SK-N-SH treated with all-trans-retinoic acid at 6 μM for 48 hours (cell line): ENCODE measurements at regions not wholly inside any gene's neighbourhood (a gene's known extent, or its start where the extent isn't known, plus 50 kb on each side); places are given as distances from the start of the nearest gene placed in this dataset.

ENCODE experiments used
- BACH2 ChIP-seq: fragments of 250-450 bp; sonication (Bioruptor Pico); IDR thresholded peaks from 2 replicates; pipeline ENCODE4 v1.9.0; 2021; ENCODE audit warnings: mild to moderate bottlenecking, borderline replicate concordance
- CSDC2 ChIP-seq: fragments of 250-450 bp; sonication (Bioruptor Pico); IDR thresholded peaks from 2 replicates; pipeline ENCODE4 v1.5.0; 2020; ENCODE audit warnings: mild to moderate bottlenecking, moderate library complexity
- ESRRG ChIP-seq: fragments of 250-450 bp; sonication (Bioruptor Pico); IDR thresholded peaks from 2 replicates; pipeline ENCODE4 v1.6.1; 2021; ENCODE audit warnings: mild to moderate bottlenecking
- GLIS3 ChIP-seq: fragments of 250-450 bp; sonication (Bioruptor Pico); IDR thresholded peaks from 2 replicates; pipeline ENCODE4 v1.5.0; 2020; ENCODE audit warnings: mild to moderate bottlenecking, moderate library complexity
- OSR1 ChIP-seq: fragments of 250-450 bp; sonication (Bioruptor Pico); IDR thresholded peaks from 2 replicates; pipeline ENCODE4 v1.8.0; 2022; ENCODE audit warnings: moderate library complexity, mild to moderate bottlenecking, inconsistent platforms
- PPARA ChIP-seq: fragments of 250-450 bp; sonication (Bioruptor Pico); IDR thresholded peaks from 2 replicates; pipeline ENCODE4 v1.5.0; 2020; ENCODE audit warnings: mild to moderate bottlenecking, borderline replicate concordance
- RARB ChIP-seq: fragments of 250-450 bp; sonication (Bioruptor Pico); IDR thresholded peaks from 2 replicates; pipeline ENCODE4 v1.8.0; 2021; ENCODE audit warnings: mild to moderate bottlenecking, moderate library complexity
- SNAI2 ChIP-seq: fragments of 250-450 bp; sonication (Bioruptor Pico); IDR thresholded peaks from 2 replicates; pipeline ENCODE4 v1.5.0; 2020; ENCODE audit warnings: mild to moderate bottlenecking, moderate library complexity
- TOX ChIP-seq: fragments of 250-450 bp; sonication (Bioruptor Pico); IDR thresholded peaks from 2 replicates; pipeline ENCODE4 v1.8.0; 2021; ENCODE audit warnings: mild to moderate bottlenecking, moderate library complexity, borderline replicate concordance
- TSHZ2 ChIP-seq: fragments of 250-450 bp; sonication (Bioruptor Pico); IDR thresholded peaks from 2 replicates; pipeline ENCODE4 v1.5.0; 2020; ENCODE audit warnings: mild to moderate bottlenecking, moderate library complexity
- ZFP3 ChIP-seq: fragments of 250-450 bp; sonication (Bioruptor Pico); IDR thresholded peaks from 2 replicates; pipeline ENCODE4 v1.5.0; 2020; ENCODE audit warnings: mild to moderate bottlenecking, moderate library complexity
- ZNF70 ChIP-seq: fragments of 450-650 bp; formaldehyde crosslinking; IDR thresholded peaks from 2 replicates; pipeline ENCODE4 v1.5.0; 2020; ENCODE audit warnings: mild to moderate bottlenecking, moderate library complexity
- ZNF8 ChIP-seq: fragments of 450-650 bp; formaldehyde crosslinking; IDR thresholded peaks from 2 replicates; pipeline ENCODE4 v1.5.0; 2020; ENCODE audit warnings: mild to moderate bottlenecking, moderate library complexity
- TF ChIP-seq, protein P1 (sequence below): fragments of 250-450 bp; sonication (Bioruptor Pico); IDR thresholded peaks from 2 replicates; pipeline ENCODE4 v1.5.1; 2020; ENCODE audit warnings: low read depth, mild to moderate bottlenecking, moderate library complexity

DNA sequence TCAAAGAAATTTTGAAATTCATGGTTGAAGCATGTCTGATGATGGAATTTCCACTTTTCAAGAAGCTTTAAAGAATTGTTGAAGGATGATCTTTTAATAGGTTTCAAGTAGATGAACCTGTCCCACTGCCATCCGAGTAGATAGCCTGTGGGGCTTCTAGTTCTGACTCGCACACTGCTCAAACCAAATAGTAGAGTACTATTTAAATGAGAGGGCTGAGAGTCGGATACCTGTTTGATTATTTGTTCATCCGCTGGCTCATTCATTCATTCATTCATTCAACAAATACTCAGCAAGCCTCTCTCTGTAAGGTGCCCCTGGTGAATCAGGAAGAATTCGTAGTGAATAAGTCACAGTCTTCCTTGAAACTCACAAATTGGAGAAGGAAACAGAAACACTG, 108.2 kb upstream of the IRX5 start:
- TF ChIP-seq ZNF70 (CRISPR knock-in tag): no peak
- TF ChIP-seq, protein P1, sequence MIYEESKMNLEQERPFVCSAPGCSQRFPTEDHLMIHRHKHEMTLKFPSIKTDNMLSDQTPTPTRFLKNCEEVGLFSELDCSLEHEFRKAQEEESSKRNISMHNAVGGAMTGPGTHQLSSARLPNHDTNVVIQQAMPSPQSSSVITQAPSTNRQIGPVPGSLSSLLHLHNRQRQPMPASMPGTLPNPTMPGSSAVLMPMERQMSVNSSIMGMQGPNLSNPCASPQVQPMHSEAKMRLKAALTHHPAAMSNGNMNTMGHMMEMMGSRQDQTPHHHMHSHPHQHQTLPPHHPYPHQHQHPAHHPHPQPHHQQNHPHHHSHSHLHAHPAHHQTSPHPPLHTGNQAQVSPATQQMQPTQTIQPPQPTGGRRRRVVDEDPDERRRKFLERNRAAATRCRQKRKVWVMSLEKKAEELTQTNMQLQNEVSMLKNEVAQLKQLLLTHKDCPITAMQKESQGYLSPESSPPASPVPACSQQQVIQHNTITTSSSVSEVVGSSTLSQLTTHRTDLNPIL (CRISPR knock-in tag): no peak
- TF ChIP-seq BACH2: no peak
- no peak for TF ChIP-seq RARB (CRISPR knock-in tag)
- no peak for TF ChIP-seq GLIS3 (CRISPR knock-in tag)
- no peak for TF ChIP-seq ESRRG (CRISPR knock-in tag)
- no peak for TF ChIP-seq SNAI2 (CRISPR knock-in tag)
- no peak for TF ChIP-seq CSDC2 (CRISPR knock-in tag)
- no peak for TF ChIP-seq PPARA (CRISPR knock-in tag)
- TF ChIP-seq ZNF8 (CRISPR knock-in tag): no peak
- no peak for TF ChIP-seq TSHZ2
- no peak for TF ChIP-seq OSR1
- TF ChIP-seq TOX (CRISPR knock-in tag): no peak
- no peak for TF ChIP-seq ZFP3 (CRISPR knock-in tag)
